Ascending aorta (tissue), 2 donors: ENCODE measurements at regions not wholly inside any gene's neighbourhood (a gene's known extent, or its start where the extent isn't known, plus 50 kb on each side); places are given as distances from the start of the nearest gene placed in this dataset.

Experiments used
- DNase-seq, 2 donors: peaks; one replicate each; pipeline ENCODE4 v3.0.0-alpha.2; 2019; ENCODE audit warnings: low spot score in 2 of 2
- H3K27ac ChIP-seq, 2 donors: fragments of 200-600 bp; sonication (generic); one replicate each; pipeline ENCODE4 v1.5.1; 2016 to 2017; ENCODE audit warnings: mild to moderate bottlenecking in 1 of 2
- H3K27me3 ChIP-seq: fragments of 200-600 bp; sonication (generic); one replicate; pipeline ENCODE4 v1.5.1; 2017
- H3K36me3 ChIP-seq, 2 donors: fragments of 200-600 bp; sonication (generic); one replicate each; pipeline ENCODE4 v1.5.1; 2016
- H3K4me1 ChIP-seq, 2 donors: fragments of 200-600 bp; sonication (generic); one replicate each; pipeline ENCODE4 v1.5.1; 2016 to 2017; ENCODE audit warnings: mild to moderate bottlenecking in 1 of 2
- H3K4me3 ChIP-seq, 2 donors: fragments of 200-600 bp; sonication (generic); one replicate each; pipeline ENCODE4 v1.5.1; 2016 to 2017; ENCODE audit warnings: mild to moderate bottlenecking in 1 of 2
- H3K9me3 ChIP-seq, 2 donors: fragments of 200-600 bp; sonication (generic); one replicate each; pipeline ENCODE4 v1.5.1; 2016
- CTCF ChIP-seq, 3 experiments: fragments of 200-600 bp in 2 of 3; fragments of 450-650 bp in 1 of 3; sonication (generic) in 2 of 3; IDR thresholded peaks; one replicate each; pipeline ENCODE4 v1.5.1; 2016 to 2019; ENCODE audit warnings: antibody characterized with exemption in 3 of 3, mild to moderate bottlenecking in 1 of 3, moderate library complexity in 1 of 3
- intact Hi-C: fragments of 100-400 bp; cut with DNase I; formaldehyde crosslinking; loops from one replicate; pipeline ENCODE4 v1.15.1; 2023

GRCh38 chr4:13852411-13852810 is 224.9 kb upstream of the BOD1L1 start:
- no peaks in the 10 kb centered on the region for H3K36me3 ChIP-seq
- H3K9me3 ChIP-seq = no peaks in the 10 kb centered on the region
- intact Hi-C loops = no loop called here
- no peak overlapping the region for H3K27ac ChIP-seq
- DNase-seq = no peak
- TF ChIP-seq CTCF (IDR thresholded peaks at IDR 0.05) = no peak
- no peak overlapping the region for H3K4me3 ChIP-seq
- no peaks in the 10 kb centered on the region for H3K4me1 ChIP-seq
- no peaks in the 10 kb centered on the region for H3K27me3 ChIP-seq

- Histone ChIP-seq H3K9me3 (no peaks in the 10 kb centered on the region), H3K4me3 (no peak overlapping the region), H3K36me3 (no peaks in the 10 kb centered on the region), H3K27me3 (no peaks in the 10 kb centered on the region), H3K27ac (no peak overlapping the region), H3K4me1 (no peaks in the 10 kb centered on the region)
- TF ChIP-seq CTCF (IDR thresholded peaks at IDR 0.05) = no peak
- no peak for DNase-seq
- intact Hi-C loops = no loop called here
These were observed 228.9 kb upstream of the BOD1L1 start for GRCh38 chr4:13856387-13856786.

GRCh38 chr4:13857397-13857796 is 229.9 kb upstream of the BOD1L1 start:
- H3K4me3 ChIP-seq = no peak overlapping the region
- H3K27ac ChIP-seq = no peak overlapping the region
- no peak for TF ChIP-seq CTCF (IDR thresholded peaks at IDR 0.05)

GRCh38 chr4:13857800-13858199 is 230.3 kb upstream of the BOD1L1 start:
- Histone ChIP-seq H3K36me3 (no peaks in the 10 kb centered on the region), H3K9me3 (peaks cover 0 to 6% of the 10 kb centered on the region in 2 donors), H3K27ac (no peak overlapping the region), H3K27me3 (no peaks in the 10 kb centered on the region), H3K4me1 (no peaks in the 10 kb centered on the region), H3K4me3 (no peak overlapping the region)
- DNase-seq = no peak
- intact Hi-C loops = no loop called here
- no peak for TF ChIP-seq CTCF (IDR thresholded peaks at IDR 0.05)

More at GRCh38 chr4:13857397-13857796, 229.9 kb upstream of the BOD1L1 start:
- intact Hi-C loops = no loop called here
- DNase-seq = no peak
- no peaks in the 10 kb centered on the region for H3K27me3 ChIP-seq
- no peaks in the 10 kb centered on the region for H3K4me1 ChIP-seq
- H3K36me3 ChIP-seq = no peaks in the 10 kb centered on the region
- H3K9me3 ChIP-seq = peaks cover 0 to 3% of the 10 kb centered on the region in 2 donors

GRCh38 chr4:13859423-13859822 is 231.9 kb upstream of the BOD1L1 start:
- DNase-seq = no peak
- no peaks in the 10 kb centered on the region for H3K27me3 ChIP-seq
- intact Hi-C loops = no loop called here
- H3K27ac ChIP-seq = no peak overlapping the region
- no peak overlapping the region for H3K4me3 ChIP-seq
- TF ChIP-seq CTCF (IDR thresholded peaks at IDR 0.05) = no peak
- H3K4me1 ChIP-seq = no peaks in the 10 kb centered on the region
- H3K36me3 ChIP-seq = no peaks in the 10 kb centered on the region
- H3K9me3 ChIP-seq = peaks cover 0 to 10% of the 10 kb centered on the region in 2 donors

GRCh38 chr4:13860126-13860525 is 232.6 kb upstream of the BOD1L1 start:
- no peaks in the 10 kb centered on the region for H3K4me1 ChIP-seq
- H3K9me3 ChIP-seq = peaks cover 0 to 10% of the 10 kb centered on the region in 2 donors
- H3K27ac ChIP-seq = no peak overlapping the region
- no peak for DNase-seq
- no peak for TF ChIP-seq CTCF (IDR thresholded peaks at IDR 0.05)
- no peaks in the 10 kb centered on the region for H3K27me3 ChIP-seq
- intact Hi-C loops = no loop called here
- H3K36me3 ChIP-seq = no peaks in the 10 kb centered on the region
- no peak overlapping the region for H3K4me3 ChIP-seq
